DND-41 (cell line): ENCODE measurements at regions not wholly inside any gene's neighbourhood (a gene's known extent, or its start where the extent isn't known, plus 50 kb on each side); places are given as distances from the start of the nearest gene placed in this dataset.

Experiments
- CTCF ChIP-seq: IDR thresholded peaks from 2 replicates; pipeline ENCODE4 v1.5.1; 2012; ENCODE audit warnings: borderline replicate concordance, low read length, moderate library complexity, mild to moderate bottlenecking; ENCODE audit not compliant: poor library complexity, severe bottlenecking; ENCODE audit errors: extremely low read depth
- EZH2 ChIP-seq: IDR thresholded peaks from 3 replicates; pipeline ENCODE4 v1.6.1; 2012; ENCODE audit warnings: borderline replicate concordance, low read depth, mild to moderate bottlenecking, moderate library complexity, low read length, inconsistent platforms; ENCODE audit not compliant: severe bottlenecking

DNA sequence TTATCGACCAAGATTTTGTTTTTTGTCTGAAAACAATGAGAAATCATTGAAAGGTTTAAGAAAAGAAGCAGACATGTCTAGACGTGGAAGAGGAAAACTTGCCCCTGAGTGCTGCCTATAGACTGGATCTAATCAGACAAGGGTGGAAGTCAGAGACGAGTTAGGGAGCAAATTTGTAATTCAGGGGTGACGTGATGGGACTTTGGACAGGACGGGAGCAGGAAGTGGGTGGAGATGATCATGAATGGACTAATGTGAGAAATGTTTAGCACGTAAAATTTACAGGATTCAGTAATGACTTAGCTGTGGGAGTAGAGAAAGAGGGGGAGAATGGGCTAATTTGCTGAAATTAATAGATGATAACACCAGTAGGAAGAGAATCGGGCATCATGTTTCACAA, 117.0 kb upstream of the EPHA4 start:
- TF ChIP-seq CTCF (no peak), EZH2 (no peak)
